ENCODE measurements at regions not wholly inside any gene's neighbourhood (a gene's known extent, or its start where the extent isn't known, plus 50 kb on each side); places are given as distances from the start of the nearest gene placed in this dataset.

DNA sequence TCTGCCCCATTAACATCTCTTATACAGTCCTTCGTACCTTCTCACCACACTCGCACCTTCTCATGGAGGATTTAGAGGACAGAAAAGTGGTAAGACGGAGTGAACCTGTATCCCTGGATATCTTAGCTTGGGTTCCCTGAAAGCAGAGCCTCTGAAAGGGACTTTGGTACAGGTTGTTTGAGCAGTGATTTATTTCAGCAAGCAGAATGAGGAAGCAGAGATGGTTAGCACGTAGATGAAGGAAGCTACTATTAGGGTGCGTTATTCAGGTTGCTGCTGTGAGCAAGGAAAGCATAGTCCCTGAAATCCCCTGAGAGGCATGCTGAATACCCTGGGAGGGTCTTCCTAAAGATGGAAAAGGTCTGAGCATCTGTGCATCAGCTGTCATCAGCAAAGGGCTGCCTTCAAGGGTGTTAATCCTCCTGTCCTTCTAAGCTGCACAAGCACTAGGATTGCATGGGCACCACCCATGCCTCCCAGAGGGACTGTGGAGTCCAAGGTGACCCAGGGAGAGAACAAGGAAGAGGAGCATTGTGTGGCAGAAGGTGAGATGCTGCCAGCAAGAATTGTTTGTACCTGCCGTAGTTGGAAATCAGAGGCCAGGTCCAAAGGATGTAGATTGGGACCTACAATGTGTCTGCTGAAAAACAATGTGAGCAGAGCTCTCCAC is 273.7 kb downstream of the RASEF start:
- Histone ChIP-seq H3K79me2 (ENCODE audit: insufficient read depth, low read length) (no peaks in the 10 kb centered on the region), H2AFZ (ENCODE audit: insufficient read depth, low read depth, low read length, poor library complexity, severe bottlenecking) (no peak overlapping the region), H3K4me3 (replicated peaks in 1 of 3; ENCODE audit: low read depth in 2 of 3, low read length in 3 of 3) (no peak overlapping the region), H3K36me3 (replicated peaks in 1 of 2; ENCODE audit: control insufficient read depth in 1 of 2, insufficient read depth in 2 of 2, low read length in 2 of 2) (no peaks in the 10 kb centered on the region), H3K4me2 (replicated peaks; ENCODE audit: extremely low read depth, low read length, poor library complexity, severe bottlenecking) (no peak overlapping the region), H3K27me3 (ENCODE audit: control insufficient read depth in 2 of 2, insufficient read depth in 2 of 2, low read length in 2 of 2) (no peaks in the 10 kb centered on the region), H3K9me3 (replicated peaks in 1 of 2; ENCODE audit: control insufficient read depth in 1 of 2, insufficient read depth in 1 of 2, low read length in 2 of 2) (no peaks in the 10 kb centered on the region), H4K20me1 (ENCODE audit: insufficient read depth, low read length) (no peaks in the 10 kb centered on the region), H3K27ac (ENCODE audit: low read depth in 1 of 2, low read length in 2 of 2) (no peak overlapping the region), H3K4me1 (ENCODE audit: control insufficient read depth in 1 of 2, insufficient read depth in 2 of 2, low read length in 2 of 2) (no peaks in the 10 kb centered on the region), H3K9ac (ENCODE audit: insufficient read depth, low read length, poor library complexity, severe bottlenecking) (no peak overlapping the region)
- H3K36me3 Mint-ChIP-seq = no peaks in the 10 kb centered on the region
- 55% methylated on average over 3 of the region's 6 CpGs for whole genome bisulfite sequencing (ENCODE audit: insufficient coverage)
- TF ChIP-seq CTCF (IDR thresholded peaks at IDR 0.05) = no peak
- DNase-seq = no peak
- peaks cover 0 to 2% (median 0%) of the 10 kb centered on the region in 7 donors for H3K9me3 Mint-ChIP-seq
- intact Hi-C loops (cut with micrococcal nuclease) = no loop called here
- no peaks in the 10 kb centered on the region for H3K27me3 Mint-ChIP-seq (ENCODE audit: low read depth in 3 of 3)
- H3K4me1 Mint-ChIP-seq = peaks cover 3% of the 10 kb centered on the region
- no peak overlapping the region for H3K4me3 Mint-ChIP-seq
- H3K27ac Mint-ChIP-seq = no peak overlapping the region

DNA sequence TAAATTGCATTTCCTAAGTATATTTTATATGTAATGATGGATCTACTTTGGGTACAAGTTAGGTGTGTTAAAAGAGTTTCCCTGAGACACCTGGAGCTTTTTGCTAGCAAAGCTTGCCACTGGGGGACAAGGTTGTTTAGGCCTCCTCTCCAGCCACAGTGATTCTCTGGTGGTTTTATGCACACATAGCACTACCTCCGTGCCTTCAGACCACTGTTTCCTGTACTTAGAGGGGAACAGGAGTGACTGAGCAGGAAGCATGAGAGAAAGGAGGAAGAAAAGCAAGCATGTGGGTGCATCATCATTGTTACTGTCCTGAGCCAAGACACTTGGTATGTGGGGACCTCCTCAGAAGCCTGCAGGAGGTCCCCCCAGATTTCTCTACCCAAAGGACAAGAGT is 272.1 kb downstream of the RASEF start:
- H3K4me2 ChIP-seq (replicated peaks; ENCODE audit: extremely low read depth, low read length, poor library complexity, severe bottlenecking) = no peak overlapping the region
- H3K9ac ChIP-seq (ENCODE audit: insufficient read depth, low read length, poor library complexity, severe bottlenecking) = no peak overlapping the region
- intact Hi-C loops (cut with micrococcal nuclease) = no loop called here
- H3K27me3 Mint-ChIP-seq (ENCODE audit: low read depth in 3 of 3) = no peaks in the 10 kb centered on the region
- no peaks in the 10 kb centered on the region for H3K79me2 ChIP-seq (ENCODE audit: insufficient read depth, low read length)
- H4K20me1 ChIP-seq (ENCODE audit: insufficient read depth, low read length) = no peaks in the 10 kb centered on the region
- DNase-seq = no peak
- WGBS (ENCODE audit: insufficient coverage) = no CpG with 5 or more reads among the region's 1 CpG
- H2AFZ ChIP-seq (ENCODE audit: insufficient read depth, low read depth, low read length, poor library complexity, severe bottlenecking) = no peak overlapping the region
- no peak overlapping the region for H3K4me3 Mint-ChIP-seq
- H3K27me3 ChIP-seq (ENCODE audit: control insufficient read depth in 2 of 2, insufficient read depth in 2 of 2, low read length in 2 of 2) = no peaks in the 10 kb centered on the region
- H3K4me1 ChIP-seq (ENCODE audit: control insufficient read depth in 1 of 2, insufficient read depth in 2 of 2, low read length in 2 of 2) = no peaks in the 10 kb centered on the region
- H3K36me3 ChIP-seq (replicated peaks in 1 of 2; ENCODE audit: control insufficient read depth in 1 of 2, insufficient read depth in 2 of 2, low read length in 2 of 2) = no peaks in the 10 kb centered on the region
- TF ChIP-seq CTCF (IDR thresholded peaks at IDR 0.05) = no peak
- H3K9me3 ChIP-seq (replicated peaks in 1 of 2; ENCODE audit: control insufficient read depth in 1 of 2, insufficient read depth in 1 of 2, low read length in 2 of 2) = no peaks in the 10 kb centered on the region
- H3K27ac ChIP-seq (ENCODE audit: low read depth in 1 of 2, low read length in 2 of 2) = no peak overlapping the region
- H3K4me1 Mint-ChIP-seq = peaks cover 3% of the 10 kb centered on the region
- H3K36me3 Mint-ChIP-seq = no peaks in the 10 kb centered on the region
- H3K27ac Mint-ChIP-seq = no peak overlapping the region
- H3K4me3 ChIP-seq (replicated peaks in 1 of 3; ENCODE audit: low read depth in 2 of 3, low read length in 3 of 3) = no peak overlapping the region
- peaks cover 0 to 2% (median 0%) of the 10 kb centered on the region in 7 donors for H3K9me3 Mint-ChIP-seq

Data from CD14-positive monocyte (primary cell).